ENCODE measurements at regions not wholly inside any gene's neighbourhood (a gene's known extent, or its start where the extent isn't known, plus 50 kb on each side); places are given as distances from the start of the nearest gene placed in this dataset.

DNA sequence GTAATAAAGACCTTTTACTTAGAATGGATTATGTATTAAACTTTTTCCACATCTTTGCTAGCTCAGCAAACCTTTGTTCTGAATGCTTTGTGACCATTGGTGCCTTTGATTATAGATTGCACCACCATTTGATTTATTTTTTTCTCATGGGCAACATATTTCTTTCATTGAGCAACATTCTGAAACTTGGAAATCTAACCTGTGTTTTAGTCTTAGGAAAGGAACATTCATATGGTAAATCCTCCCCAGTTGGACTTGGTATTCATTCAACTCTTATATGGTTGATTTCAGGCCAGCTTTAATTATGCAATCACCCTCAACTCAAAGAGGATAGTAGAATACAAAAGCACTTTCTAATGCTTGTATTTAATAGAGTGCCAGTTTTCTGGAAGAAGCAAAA is 1077.9 kb upstream of the ZEB2 start:
- no peaks in the 10 kb centered on the region for H3K36me3 ChIP-seq
- H3K9me3 ChIP-seq, result no peaks in the 10 kb centered on the region
- H3K4me3 ChIP-seq, result no peak overlapping the region
- H3K27me3 ChIP-seq, result no peaks in the 10 kb centered on the region
- no peak for TF ChIP-seq EP300 (IDR thresholded peaks at IDR 0.05)
- TF ChIP-seq POLR2A (IDR thresholded peaks at IDR 0.05), result no peak
- no peak for TF ChIP-seq CTCF (IDR thresholded peaks at IDR 0.05)
- TF ChIP-seq POLR2AphosphoS5 (IDR thresholded peaks at IDR 0.05), result no peak
- H3K27ac ChIP-seq, result no peak overlapping the region
- H3K4me1 ChIP-seq, result peaks cover 18% of the 10 kb centered on the region
- no peak for DNase-seq (ENCODE audit: low spot score in 2 of 2)

GRCh38 chr2:145597006-145597405 is 1077.1 kb upstream of the ZEB2 start:
- DNase-seq (ENCODE audit: low spot score in 2 of 2), result no peak
- H3K4me1 ChIP-seq, result peaks cover 18% of the 10 kb centered on the region
- 50% methylated on average over 1 of the region's 1 CpG for WGBS
- no peak overlapping the region for H3K4me3 ChIP-seq
- no peaks in the 10 kb centered on the region for H3K36me3 ChIP-seq
- H3K9me3 ChIP-seq, result no peaks in the 10 kb centered on the region
- TF ChIP-seq CTCF (IDR thresholded peaks at IDR 0.05) (no peak), POLR2AphosphoS5 (IDR thresholded peaks at IDR 0.05) (no peak), EP300 (IDR thresholded peaks at IDR 0.05) (no peak), POLR2A (IDR thresholded peaks at IDR 0.05) (no peak)
- no peaks in the 10 kb centered on the region for H3K27me3 ChIP-seq
- H3K27ac ChIP-seq, result no peak overlapping the region

DNA sequence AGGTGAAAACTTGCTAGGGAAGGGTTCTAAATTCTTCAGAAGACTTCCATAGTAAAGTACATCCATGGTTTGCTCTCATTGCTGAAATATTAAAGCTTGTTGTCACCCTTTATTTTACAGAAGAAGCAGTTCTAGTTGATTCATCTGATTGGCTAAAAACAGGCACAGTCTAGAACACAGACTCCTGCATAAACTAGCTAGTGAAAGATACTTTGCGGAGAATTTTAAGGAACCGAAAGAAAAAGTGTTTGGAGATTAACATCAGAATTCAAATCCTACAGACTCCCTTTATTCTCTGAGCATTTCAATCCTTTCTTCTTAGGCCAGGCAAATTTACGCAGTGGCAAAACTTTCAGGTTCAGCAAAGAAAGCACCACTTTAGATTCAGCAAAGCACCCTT is 1076.5 kb upstream of the ZEB2 start:
- no peak for DNase-seq (ENCODE audit: low spot score in 2 of 2)
- H3K36me3 ChIP-seq, result no peaks in the 10 kb centered on the region
- H3K9me3 ChIP-seq, result no peaks in the 10 kb centered on the region
- TF ChIP-seq POLR2A (IDR thresholded peaks at IDR 0.05) (no peak), POLR2AphosphoS5 (IDR thresholded peaks at IDR 0.05) (no peak), CTCF (IDR thresholded peaks at IDR 0.05) (no peak), EP300 (IDR thresholded peaks at IDR 0.05) (no peak)
- H3K27me3 ChIP-seq, result no peaks in the 10 kb centered on the region
- H3K27ac ChIP-seq, result no peak overlapping the region
- H3K4me1 ChIP-seq, result peaks cover 21% of the 10 kb centered on the region
- H3K4me3 ChIP-seq, result no peak overlapping the region
- WGBS, result 95% methylated on average over 3 of the region's 3 CpGs

- no peak overlapping the region for H3K4me3 ChIP-seq
- no peaks in the 10 kb centered on the region for H3K36me3 ChIP-seq
- H3K27ac ChIP-seq, result no peak overlapping the region
- TF ChIP-seq CTCF (IDR thresholded peaks at IDR 0.05) (no peak), POLR2A (IDR thresholded peaks at IDR 0.05) (no peak), POLR2AphosphoS5 (IDR thresholded peaks at IDR 0.05) (no peak), EP300 (IDR thresholded peaks at IDR 0.05) (no peak)
- H3K27me3 ChIP-seq, result no peaks in the 10 kb centered on the region
- 84% methylated on average over 3 of the region's 3 CpGs for WGBS
- peaks cover 26% of the 10 kb centered on the region for H3K4me1 ChIP-seq
- DNase-seq (ENCODE audit: low spot score in 2 of 2), result no peak
- H3K9me3 ChIP-seq, result no peaks in the 10 kb centered on the region
These were observed 1075.4 kb upstream of the ZEB2 start for GRCh38 chr2:145595296-145595695.

GRCh38 chr2:145593991-145594614 is 1074.2 kb upstream of the ZEB2 start:
- 67% methylated on average over 2 of the region's 2 CpGs for WGBS

More at GRCh38 chr2:145593991-145594614, 1074.2 kb upstream of the ZEB2 start:
- H3K4me3 ChIP-seq, result no peak overlapping the region
- H3K27me3 ChIP-seq, result no peaks in the 10 kb centered on the region
- no peak for DNase-seq (ENCODE audit: low spot score in 2 of 2)
- H3K36me3 ChIP-seq, result no peaks in the 10 kb centered on the region
- TF ChIP-seq POLR2A (IDR thresholded peaks at IDR 0.05) (no peak), POLR2AphosphoS5 (IDR thresholded peaks at IDR 0.05) (no peak), CTCF (IDR thresholded peaks at IDR 0.05) (no peak), EP300 (IDR thresholded peaks at IDR 0.05) (no peak)
- no peak overlapping the region for H3K27ac ChIP-seq
- no peaks in the 10 kb centered on the region for H3K9me3 ChIP-seq
- peaks cover 28% of the 10 kb centered on the region for H3K4me1 ChIP-seq

All from suprapubic skin (tissue), 4 donors.